Heart right ventricle (tissue), 16 donors: ENCODE measurements at regions not wholly inside any gene's neighbourhood (a gene's known extent, or its start where the extent isn't known, plus 50 kb on each side); places are given as distances from the start of the nearest gene placed in this dataset.

ENCODE experiments used
- ATAC-seq, 8 donors: fragments of 200-7000 bp; cut with Tn5 transposase; one replicate each; pipeline ENCODE4 v1.9.1; 2020; ENCODE audit warnings: mild to moderate bottlenecking in 8 of 8, moderate library complexity in 8 of 8, moderate number of reproducible peaks in 1 of 8
- DNase-seq, 2 donors: peaks; one replicate each; pipeline ENCODE4 v3.0.0-alpha.2; 2020
- H3K27ac ChIP-seq, 10 donors: fragments of 200-600 bp; sonication (generic) in 2 of 10; one replicate each; pipeline versions ENCODE4 v1.5.0 to v1.8.0; 2020 to 2022; ENCODE audit warnings: mild to moderate bottlenecking in 3 of 10
- H3K27me3 ChIP-seq, 7 donors: fragments of 200-600 bp; one replicate each; pipeline ENCODE4 v1.8.0; 2021 to 2022; ENCODE audit warnings: mild to moderate bottlenecking in 2 of 7
- H3K36me3 ChIP-seq, 9 donors: fragments of 200-600 bp; sonication (generic) in 1 of 9; one replicate each; pipeline versions ENCODE4 v1.5.0 to v1.8.0; 2020 to 2022; ENCODE audit warnings: mild to moderate bottlenecking in 2 of 9
- H3K4me1 ChIP-seq, 9 donors: fragments of 200-600 bp; sonication (generic) in 1 of 9; one replicate each; pipeline versions ENCODE4 v1.5.0 to v1.8.0; 2020 to 2022; ENCODE audit warnings: mild to moderate bottlenecking in 4 of 9
- H3K4me3 ChIP-seq, 10 donors: fragments of 200-600 bp; sonication (generic) in 2 of 10; one replicate each; pipeline versions ENCODE4 v1.5.0 to v1.8.0; 2020 to 2022; ENCODE audit warnings: mild to moderate bottlenecking in 7 of 10, moderate library complexity in 2 of 10
- H3K9me3 ChIP-seq, 11 donors: fragments of 200-600 bp in 10 of 11; sonication (generic) in 2 of 11; one replicate each; pipeline versions ENCODE4 v1.5.0 to v1.8.0; 2013 to 2022; ENCODE audit warnings: mild to moderate bottlenecking in 2 of 11, control low read depth in 1 of 11, moderate library complexity in 1 of 11
- CTCF ChIP-seq, 9 donors: fragments of 200-600 bp; sonication (generic) in 2 of 9; IDR thresholded peaks; one replicate each; pipeline versions ENCODE4 v1.5.0 to v1.8.0; 2021 to 2022; ENCODE audit warnings: antibody characterized with exemption in 9 of 9, mild to moderate bottlenecking in 5 of 9, moderate library complexity in 1 of 9
- WGBS, 2 donors: extraction: QIAGEN DNeasy Blood & Tissue Kit; methylation state at CpG; one replicate each; pipeline ENCODE4 v1.1.7; 2013; ENCODE audit warnings: inconsistent platforms in 1 of 2; 5-methylcytosine and 5-hydroxymethylcytosine counted together
- intact Hi-C, 10 donors: fragments of 100-400 bp; cut with DNase I; formaldehyde crosslinking; loops; one replicate each; pipeline versions ENCODE4 v1.11.1 to v1.14.2; 2022
- donor health status: Arrhythmogenic right ventricular cardiomyopathy.
- donor health status: ischemic (EF 13 %, LVEDD 7.1; RV severe dilation, severe dysfunction).
- donor health status: healthy with polysubstance abuse.
- donor health status: DM: no; HTN: yes; CAD: no.
- donor health status: DM: no; HTN: no; CAD: no.
- donor health status: ischemic (EF 25% LVEDD 6.9; RV normal size, moderate dysfunction).
- donor health status: ischemic (EF 25% LVEDD 5.7; RV mildly dilated, moderate dysfunction).
- donor health status: healthy.
- donor health status: DM: yes; HTN: yes; CAD: no.
- donor health status: Ischemic cardiomyopathy.
- donor health status: ischemic (EF 35%, LVEDD 5.7; RV mildly dilated, moderate dysfunction).
- donor health status: nonischemic (EF 11% LVEDD 7.7; RV severe dilation, severe dysfunction).
- donor health status: DM: yes; HTN: yes; CAD: no.
- donor health status: PGD.
- donor health status: ischemic (EF 29% LVEDD 5.4; RV normal size, mild dysfunction).
- donor health status: nonischemic (EF 23%, LVEDD 6.1; RV moderate dilation, normal function).

DNA sequence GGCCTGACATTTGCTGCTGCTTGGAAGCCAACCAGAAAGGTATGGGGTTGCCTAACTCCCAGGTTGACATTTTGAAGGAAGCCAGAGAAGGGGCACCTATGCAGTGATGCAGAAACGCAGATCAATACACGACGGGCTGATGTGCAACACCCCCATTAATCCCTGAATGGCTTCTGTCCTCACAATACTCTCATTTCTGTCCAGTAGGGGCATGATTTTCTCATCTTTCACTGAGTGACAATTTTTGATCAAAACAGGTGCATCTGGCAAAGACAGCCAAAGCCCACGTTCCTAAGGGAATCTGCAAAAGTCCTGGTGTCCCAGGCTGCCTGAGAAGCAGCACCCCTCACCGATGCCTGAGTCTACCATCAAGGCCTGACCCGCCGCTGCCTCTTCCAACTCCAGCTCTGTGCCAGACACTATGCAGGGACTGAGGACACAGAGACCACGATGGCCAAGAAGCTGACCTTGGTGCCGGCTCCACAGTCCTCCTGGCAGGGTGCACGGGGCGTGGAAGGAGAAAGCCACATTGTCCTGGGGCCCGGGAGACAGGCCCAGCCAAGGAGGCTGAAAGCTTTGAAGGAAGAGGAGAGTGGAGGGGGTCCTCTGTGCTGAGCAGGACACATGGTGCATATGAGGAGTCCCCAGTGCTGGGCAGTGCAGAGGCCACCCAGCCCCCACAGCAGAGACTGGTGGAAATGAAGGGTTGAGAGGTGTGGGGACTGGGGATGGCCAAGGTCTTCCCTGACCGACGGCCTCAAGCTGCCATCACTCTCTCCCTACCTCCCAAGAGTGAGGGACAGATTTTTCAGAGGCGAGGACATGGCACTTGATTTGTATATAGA is 159.6 kb downstream of the NUP210 start:
- WGBS, 2 donors = 76 to 79% methylated on average over 15 of the region's 15 CpGs
- no peaks in the 10 kb centered on the region for H3K36me3 ChIP-seq
- no peak for ATAC-seq
- no peak for DNase-seq
- intact Hi-C loops = loop anchor here in 1 of 10 donors (2.0 kb wide), 1 partner anchor 22 kb away; no protein-coding TSS in a partner anchor
- TF ChIP-seq CTCF (IDR thresholded peaks at IDR 0.05) = no peak
- no peaks in the 10 kb centered on the region for H3K9me3 ChIP-seq
- peaks cover 0 to 14% (median 4%) of the 10 kb centered on the region in 7 donors for H3K27me3 ChIP-seq
- H3K27ac ChIP-seq = no peak overlapping the region
- peaks cover 0 to 42% (median 3%) of the 10 kb centered on the region in 9 donors for H3K4me1 ChIP-seq
- no peak overlapping the region for H3K4me3 ChIP-seq

DNA sequence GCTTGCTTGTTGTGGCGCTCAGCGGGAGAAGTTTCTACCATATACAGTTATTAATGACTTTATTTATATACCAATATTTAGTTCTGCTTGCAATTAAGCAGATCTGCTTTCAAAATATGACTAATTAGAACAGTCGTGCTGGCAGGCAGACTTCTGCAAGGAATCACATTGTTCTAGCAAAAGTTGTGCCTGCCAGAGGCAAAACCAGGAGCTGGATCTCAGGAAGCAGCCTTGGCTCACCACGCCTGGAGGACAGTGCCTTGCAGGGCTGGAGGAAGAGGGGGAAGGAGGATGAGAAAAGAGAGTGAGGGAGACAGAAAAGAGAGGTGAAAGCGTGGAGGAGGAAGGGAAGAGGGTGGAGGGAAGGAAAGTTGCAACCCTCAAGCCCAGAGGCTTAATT is 160.3 kb downstream of the NUP210 start:
- WGBS, 2 donors = 62 to 68% methylated on average over 5 of the region's 5 CpGs
- H3K4me3 ChIP-seq = no peak overlapping the region
- no peak for TF ChIP-seq CTCF (IDR thresholded peaks at IDR 0.05)
- DNase-seq (no peak), ATAC-seq (no peak)
- H3K36me3 ChIP-seq = no peaks in the 10 kb centered on the region
- no peak overlapping the region for H3K27ac ChIP-seq
- H3K9me3 ChIP-seq = no peaks in the 10 kb centered on the region
- intact Hi-C loops = loop anchor here in 1 of 10 donors (2.0 kb wide), 1 partner anchor 23 kb away; no protein-coding TSS in a partner anchor
- H3K4me1 ChIP-seq = peaks cover 0 to 42% (median 3%) of the 10 kb centered on the region in 9 donors
- peaks cover 0 to 17% (median 4%) of the 10 kb centered on the region in 7 donors for H3K27me3 ChIP-seq

DNA sequence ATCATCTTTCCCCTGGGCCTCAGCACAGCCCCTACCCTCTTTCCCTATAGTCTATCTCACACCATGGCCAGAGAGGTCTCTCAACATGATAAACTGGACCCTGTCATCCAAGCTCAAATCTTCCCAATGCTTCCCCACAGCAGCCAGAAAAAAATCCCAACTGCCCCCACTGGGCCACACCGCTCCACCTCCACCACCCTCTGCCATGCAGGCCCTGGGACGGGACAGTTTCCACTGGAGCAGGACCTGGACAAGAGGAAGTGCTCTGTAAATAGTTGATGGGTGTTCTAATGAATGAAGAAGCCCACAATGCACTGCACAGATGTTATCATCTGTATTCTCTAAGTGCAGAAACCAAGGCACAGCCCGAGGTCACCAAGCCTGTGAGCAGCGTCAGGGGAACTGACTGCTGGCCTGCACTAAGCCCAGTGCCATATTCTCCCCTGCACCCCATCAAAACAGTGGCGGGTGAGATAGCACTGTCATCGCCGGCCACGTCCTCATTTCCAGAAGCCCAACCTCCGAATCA is 161.1 kb downstream of the NUP210 start:
- intact Hi-C loops = no loop called here
- DNase-seq (no peak), ATAC-seq (no peak)

GRCh38 chr3:13258280-13258679 is 161.8 kb downstream of the NUP210 start:
- Histone ChIP-seq H3K36me3 (no peaks in the 10 kb centered on the region), H3K27ac (no peak overlapping the region), H3K9me3 (no peaks in the 10 kb centered on the region), H3K27me3 (peaks cover 0 to 17% (median 4%) of the 10 kb centered on the region in 7 donors), H3K4me1 (peaks cover 0 to 31% (median 3%) of the 10 kb centered on the region in 9 donors), H3K4me3 (no peak overlapping the region)
- intact Hi-C loops = no loop called here
- ATAC-seq (no peak), DNase-seq (no peak)
- TF ChIP-seq CTCF (IDR thresholded peaks at IDR 0.05) = no peak
- 93 to 95% methylated on average over 4 of the region's 4 CpGs for WGBS, 2 donors

More for the DNA sequence above, 161.1 kb downstream of the NUP210 start:
- no peaks in the 10 kb centered on the region for H3K9me3 ChIP-seq
- no peaks in the 10 kb centered on the region for H3K36me3 ChIP-seq
- 43 to 54% methylated on average over 9 of the region's 9 CpGs for WGBS, 2 donors
- TF ChIP-seq CTCF (IDR thresholded peaks at IDR 0.05) = no peak
- H3K4me1 ChIP-seq = peaks cover 0 to 36% (median 3%) of the 10 kb centered on the region in 9 donors
- no peak overlapping the region for H3K27ac ChIP-seq
- no peak overlapping the region for H3K4me3 ChIP-seq
- peaks cover 0 to 17% (median 4%) of the 10 kb centered on the region in 7 donors for H3K27me3 ChIP-seq
